HEK293 (cell line): ENCODE measurements at regions not wholly inside any gene's neighbourhood (a gene's known extent, or its start where the extent isn't known, plus 50 kb on each side); places are given as distances from the start of the nearest gene placed in this dataset.

ENCODE experiments used
- CTCF ChIA-PET: fragments of 350-600 bp; formaldehyde crosslinking; extraction: SDS; loops from one replicate; lab custom pipeline; 2021; ENCODE audit warnings: antibody characterized with exemption; lab: Yijun Ruan, JAX
- POLR2A ChIA-PET: fragments of 300-600 bp; formaldehyde crosslinking; extraction: SDS; loops from one replicate; lab custom pipeline; 2020; ENCODE audit warnings: antibody characterized with exemption, inconsistent platforms; lab: Yijun Ruan, JAX
- H3K27ac ChIP-seq: fragments of 200-500 bp; sonication (Bioruptor generic); 2 replicates; pipeline ENCODE4 v1.5.1; 2014; ENCODE audit warnings: low read depth, low read length, control low read depth, inconsistent platforms; ENCODE audit errors: extremely low read depth
- H3K36me3 ChIP-seq, 2 experiments: fragments of 200-500 bp in 1 of 2; sonication (Bioruptor generic) in 1 of 2; 1 replicate in 1 of 2; 2 replicates in 1 of 2; pipeline ENCODE4 v1.5.1; 2014 to 2017; ENCODE audit warnings: inconsistent platforms in 2 of 2, low read length in 2 of 2; ENCODE audit not compliant: control insufficient read depth in 2 of 2, insufficient read depth in 1 of 2
- H3K4me1 ChIP-seq: fragments of 200-500 bp; sonication (Bioruptor generic); 2 replicates; pipeline ENCODE4 v1.5.1; 2014; ENCODE audit warnings: mild to moderate bottlenecking, low read length, inconsistent platforms; ENCODE audit not compliant: control insufficient read depth, insufficient read depth
- H3K4me3 ChIP-seq: 2 replicates; pipeline ENCODE4 v1.5.1; 2011; ENCODE audit warnings: low read depth, mild to moderate bottlenecking, control low read depth, low read length, moderate library complexity
- H3K9me3 ChIP-seq: fragments of 200-500 bp; sonication (Bioruptor generic); 2 replicates; pipeline ENCODE4 v1.5.1; 2014; ENCODE audit warnings: low read depth, low read length, inconsistent platforms; ENCODE audit not compliant: control insufficient read depth, insufficient read depth
- HOXD13 ChIP-seq: sonication (generic); formaldehyde crosslinking; IDR thresholded peaks from 2 replicates; pipeline ENCODE4 v1.8.0; 2022; ENCODE audit warnings: missing genetic modification reagents, borderline replicate concordance
- IKZF3 ChIP-seq: fragments of 450-650 bp; IDR thresholded peaks from 2 replicates; pipeline ENCODE4 v1.5.0; 2018; ENCODE audit warnings: missing biosample characterization, mild to moderate bottlenecking, missing genetic modification characterization, moderate library complexity
- MZF1 ChIP-seq: fragments of 450-650 bp; formaldehyde crosslinking; IDR thresholded peaks from 2 replicates; pipeline ENCODE4 v1.5.1; 2017; ENCODE audit warnings: missing biosample characterization, missing genetic modification characterization, borderline replicate concordance
- ZBTB7A ChIP-seq: fragments of 450-650 bp; formaldehyde crosslinking; IDR thresholded peaks from 2 replicates; pipeline ENCODE4 v1.5.1; 2016; ENCODE audit warnings: low read depth, missing biosample characterization, missing genetic modification characterization
- ZBTB8A ChIP-seq: fragments of 450-650 bp; formaldehyde crosslinking; IDR thresholded peaks from 2 replicates; pipeline ENCODE4 v1.5.1; 2016; ENCODE audit warnings: missing biosample characterization, missing genetic modification characterization
- ZEB2 ChIP-seq: fragments of 450-650 bp; formaldehyde crosslinking; IDR thresholded peaks from 2 replicates; pipeline ENCODE4 v1.5.1; 2016; ENCODE audit warnings: missing biosample characterization, missing genetic modification characterization
- ZNF132 ChIP-seq: fragments of 450-650 bp; formaldehyde crosslinking; IDR thresholded peaks from 2 replicates; pipeline ENCODE4 v1.5.1; 2017; ENCODE audit warnings: missing biosample characterization, missing genetic modification characterization, borderline replicate concordance
- ZNF133 ChIP-seq: fragments of 450-650 bp; formaldehyde crosslinking; IDR thresholded peaks from 2 replicates; pipeline ENCODE4 v1.5.1; 2016; ENCODE audit warnings: missing biosample characterization, missing genetic modification characterization
- ZNF146 ChIP-seq: fragments of 450-650 bp; formaldehyde crosslinking; IDR thresholded peaks from 2 replicates; pipeline ENCODE4 v1.5.1; 2016; ENCODE audit warnings: missing biosample characterization, missing genetic modification characterization
- ZNF155 ChIP-seq: fragments of 450-650 bp; formaldehyde crosslinking; IDR thresholded peaks from 2 replicates; pipeline ENCODE4 v1.5.1; 2016; ENCODE audit warnings: missing biosample characterization, missing genetic modification characterization
- ZNF174 ChIP-seq: fragments of 450-650 bp; formaldehyde crosslinking; IDR thresholded peaks from 2 replicates; pipeline ENCODE4 v1.5.0; 2017; ENCODE audit warnings: missing biosample characterization, mild to moderate bottlenecking, missing genetic modification characterization
- ZNF19 ChIP-seq: fragments of 450-650 bp; formaldehyde crosslinking; IDR thresholded peaks from 2 replicates; pipeline ENCODE4; 2016; ENCODE audit warnings: missing biosample characterization, missing genetic modification characterization, low read depth
- ZNF211 ChIP-seq: fragments of 450-650 bp; formaldehyde crosslinking; IDR thresholded peaks from 2 replicates; pipeline ENCODE4 v1.5.1; 2016; ENCODE audit warnings: low read depth, missing biosample characterization, missing genetic modification characterization
- ZNF223 ChIP-seq: fragments of 450-650 bp; formaldehyde crosslinking; IDR thresholded peaks from 2 replicates; pipeline ENCODE4 v1.5.1; 2016; ENCODE audit warnings: missing biosample characterization, missing genetic modification characterization
- ZNF302 ChIP-seq: fragments of 450-650 bp; formaldehyde crosslinking; IDR thresholded peaks from 2 replicates; pipeline ENCODE4 v1.5.1; 2016; ENCODE audit warnings: missing biosample characterization, missing genetic modification characterization, low read depth
- ZNF555 ChIP-seq: fragments of 450-650 bp; formaldehyde crosslinking; conservative IDR thresholded peaks from 2 replicates; pipeline ENCODE4 v1.5.1; 2017; ENCODE audit warnings: missing biosample characterization, mild to moderate bottlenecking, missing genetic modification characterization, inconsistent platforms
- ZNF624 ChIP-seq: fragments of 450-650 bp; formaldehyde crosslinking; IDR thresholded peaks from 2 replicates; pipeline ENCODE4 v1.5.1; 2017; ENCODE audit warnings: missing biosample characterization, missing genetic modification characterization
- ZNF658 ChIP-seq: fragments of 450-650 bp; formaldehyde crosslinking; IDR thresholded peaks from 2 replicates; pipeline ENCODE4; 2016; ENCODE audit warnings: missing biosample characterization, missing genetic modification characterization
- ZNF776 ChIP-seq: fragments of 450-650 bp; formaldehyde crosslinking; IDR thresholded peaks from 2 replicates; pipeline ENCODE4 v1.5.0; 2017; ENCODE audit warnings: missing biosample characterization, missing genetic modification characterization, borderline replicate concordance
- ZXDB ChIP-seq: fragments of 450-650 bp; formaldehyde crosslinking; IDR thresholded peaks from 2 replicates; pipeline ENCODE4 v1.5.1; 2016; ENCODE audit warnings: missing biosample characterization, missing genetic modification characterization
- TF ChIP-seq, protein P1 (sequence below): fragments of 450-650 bp; formaldehyde crosslinking; IDR thresholded peaks from 2 replicates; pipeline ENCODE4 v1.5.1; 2017; ENCODE audit warnings: missing biosample characterization, mild to moderate bottlenecking, missing genetic modification characterization, moderate library complexity
- TF ChIP-seq, protein P2 (sequence below): fragments of 450-650 bp; formaldehyde crosslinking; IDR thresholded peaks from 2 replicates; pipeline ENCODE4 v1.5.1; 2016; ENCODE audit warnings: missing biosample characterization, missing genetic modification characterization
- TF ChIP-seq, protein P3 (sequence below): fragments of 450-650 bp; formaldehyde crosslinking; IDR thresholded peaks from 2 replicates; pipeline ENCODE4 v1.5.1; 2017; ENCODE audit warnings: missing biosample characterization, missing genetic modification characterization
- TF ChIP-seq, protein P4 (sequence below): fragments of 450-650 bp; formaldehyde crosslinking; IDR thresholded peaks from 2 replicates; pipeline ENCODE4 v1.5.1; 2016; ENCODE audit warnings: missing biosample characterization, missing genetic modification characterization

DNA sequence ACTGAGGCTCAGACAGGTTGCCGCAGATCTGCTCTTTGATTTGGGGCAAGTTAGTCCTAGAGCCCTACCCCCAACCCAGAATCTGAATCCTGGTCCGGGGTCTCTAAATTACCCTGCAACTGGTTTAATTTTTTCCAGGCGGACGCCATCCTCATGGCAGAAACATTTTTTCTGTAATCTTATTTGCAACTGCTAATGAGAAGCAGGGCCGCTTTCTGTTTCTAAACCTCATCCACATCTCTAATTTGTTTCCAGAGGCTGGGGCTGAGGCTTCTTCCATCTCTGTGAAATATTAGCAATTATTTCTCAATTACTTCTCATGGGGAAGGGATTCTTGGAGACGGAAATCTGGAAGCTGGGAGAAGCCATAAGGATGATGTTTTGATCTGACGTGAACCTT lies 261.6 kb downstream of the RPS24 start (continued):
- TF ChIP-seq MZF1 (tag by site-specific recombination) (no peak), ZNF133 (tag by site-specific recombination) (no peak), ZNF302 (no peak)
- TF ChIP-seq, protein P1, sequence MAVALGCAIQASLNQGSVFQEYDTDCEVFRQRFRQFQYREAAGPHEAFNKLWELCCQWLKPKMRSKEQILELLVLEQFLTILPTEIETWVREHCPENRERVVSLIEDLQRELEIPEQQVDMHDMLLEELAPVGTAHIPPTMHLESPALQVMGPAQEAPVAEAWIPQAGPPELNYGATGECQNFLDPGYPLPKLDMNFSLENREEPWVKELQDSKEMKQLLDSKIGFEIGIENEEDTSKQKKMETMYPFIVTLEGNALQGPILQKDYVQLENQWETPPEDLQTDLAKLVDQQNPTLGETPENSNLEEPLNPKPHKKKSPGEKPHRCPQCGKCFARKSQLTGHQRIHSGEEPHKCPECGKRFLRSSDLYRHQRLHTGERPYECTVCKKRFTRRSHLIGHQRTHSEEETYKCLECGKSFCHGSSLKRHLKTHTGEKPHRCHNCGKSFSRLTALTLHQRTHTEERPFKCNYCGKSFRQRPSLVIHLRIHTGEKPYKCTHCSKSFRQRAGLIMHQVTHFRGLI: no peak
- TF ChIP-seq, all 188 proteins: peak for 0

DNA sequence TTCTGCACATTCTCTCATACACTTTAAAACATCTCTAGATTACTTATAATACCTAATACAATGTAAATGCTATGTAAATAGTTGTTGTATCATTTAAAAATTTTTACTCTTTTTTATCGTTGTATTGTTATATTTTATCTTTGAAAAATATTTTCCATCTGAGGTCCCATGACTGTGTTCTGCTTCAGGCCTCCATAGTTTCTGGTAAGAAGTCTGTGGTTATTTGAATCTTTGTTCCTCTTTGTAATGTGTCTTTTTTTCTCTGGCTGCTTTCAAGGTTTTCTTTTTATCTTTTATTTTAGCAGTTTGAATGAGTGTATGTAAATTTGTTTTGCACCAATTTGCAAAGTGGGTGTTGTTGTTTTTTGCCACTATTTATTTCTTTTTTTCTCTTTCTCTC lies 263.1 kb downstream of the RPS24 start:
- H3K4me3 ChIP-seq: no peak overlapping the region
- CTCF ChIA-PET: interaction anchor here (1.4 kb wide), 1 partner anchor 36 kb away, joined by 3 read pairs; no protein-coding TSS in a partner anchor
- no peak overlapping the region for H3K27ac ChIP-seq
- no peak for TF ChIP-seq ZNF174 (tag by site-specific recombination)
- TF ChIP-seq, protein P2, sequence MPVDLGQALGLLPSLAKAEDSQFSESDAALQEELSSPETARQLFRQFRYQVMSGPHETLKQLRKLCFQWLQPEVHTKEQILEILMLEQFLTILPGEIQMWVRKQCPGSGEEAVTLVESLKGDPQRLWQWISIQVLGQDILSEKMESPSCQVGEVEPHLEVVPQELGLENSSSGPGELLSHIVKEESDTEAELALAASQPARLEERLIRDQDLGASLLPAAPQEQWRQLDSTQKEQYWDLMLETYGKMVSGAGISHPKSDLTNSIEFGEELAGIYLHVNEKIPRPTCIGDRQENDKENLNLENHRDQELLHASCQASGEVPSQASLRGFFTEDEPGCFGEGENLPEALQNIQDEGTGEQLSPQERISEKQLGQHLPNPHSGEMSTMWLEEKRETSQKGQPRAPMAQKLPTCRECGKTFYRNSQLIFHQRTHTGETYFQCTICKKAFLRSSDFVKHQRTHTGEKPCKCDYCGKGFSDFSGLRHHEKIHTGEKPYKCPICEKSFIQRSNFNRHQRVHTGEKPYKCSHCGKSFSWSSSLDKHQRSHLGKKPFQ (tag by site-specific recombination): no peak
- TF ChIP-seq, protein P3, sequence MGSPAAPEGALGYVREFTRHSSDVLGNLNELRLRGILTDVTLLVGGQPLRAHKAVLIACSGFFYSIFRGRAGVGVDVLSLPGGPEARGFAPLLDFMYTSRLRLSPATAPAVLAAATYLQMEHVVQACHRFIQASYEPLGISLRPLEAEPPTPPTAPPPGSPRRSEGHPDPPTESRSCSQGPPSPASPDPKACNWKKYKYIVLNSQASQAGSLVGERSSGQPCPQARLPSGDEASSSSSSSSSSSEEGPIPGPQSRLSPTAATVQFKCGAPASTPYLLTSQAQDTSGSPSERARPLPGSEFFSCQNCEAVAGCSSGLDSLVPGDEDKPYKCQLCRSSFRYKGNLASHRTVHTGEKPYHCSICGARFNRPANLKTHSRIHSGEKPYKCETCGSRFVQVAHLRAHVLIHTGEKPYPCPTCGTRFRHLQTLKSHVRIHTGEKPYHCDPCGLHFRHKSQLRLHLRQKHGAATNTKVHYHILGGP: no peak
- no peak for TF ChIP-seq ZNF776
- no peak for TF ChIP-seq ZXDB (tag by site-specific recombination)
- TF ChIP-seq ZBTB7A (tag by site-specific recombination): no peak
- TF ChIP-seq ZNF223: no peak
- no peak for TF ChIP-seq IKZF3 (tag by site-specific recombination)
- TF ChIP-seq ZNF146 (tag by site-specific recombination): no peak
- no peak for TF ChIP-seq ZEB2 (tag by site-specific recombination)
- no peak for TF ChIP-seq HOXD13 (CRISPR knock-in tag)
- TF ChIP-seq ZNF155: no peak
- TF ChIP-seq ZNF211 (tag by site-specific recombination): no peak
- TF ChIP-seq ZNF624 (tag by site-specific recombination): no peak
- no peak for TF ChIP-seq ZNF19 (tag by site-specific recombination)
- TF ChIP-seq, protein P4, sequence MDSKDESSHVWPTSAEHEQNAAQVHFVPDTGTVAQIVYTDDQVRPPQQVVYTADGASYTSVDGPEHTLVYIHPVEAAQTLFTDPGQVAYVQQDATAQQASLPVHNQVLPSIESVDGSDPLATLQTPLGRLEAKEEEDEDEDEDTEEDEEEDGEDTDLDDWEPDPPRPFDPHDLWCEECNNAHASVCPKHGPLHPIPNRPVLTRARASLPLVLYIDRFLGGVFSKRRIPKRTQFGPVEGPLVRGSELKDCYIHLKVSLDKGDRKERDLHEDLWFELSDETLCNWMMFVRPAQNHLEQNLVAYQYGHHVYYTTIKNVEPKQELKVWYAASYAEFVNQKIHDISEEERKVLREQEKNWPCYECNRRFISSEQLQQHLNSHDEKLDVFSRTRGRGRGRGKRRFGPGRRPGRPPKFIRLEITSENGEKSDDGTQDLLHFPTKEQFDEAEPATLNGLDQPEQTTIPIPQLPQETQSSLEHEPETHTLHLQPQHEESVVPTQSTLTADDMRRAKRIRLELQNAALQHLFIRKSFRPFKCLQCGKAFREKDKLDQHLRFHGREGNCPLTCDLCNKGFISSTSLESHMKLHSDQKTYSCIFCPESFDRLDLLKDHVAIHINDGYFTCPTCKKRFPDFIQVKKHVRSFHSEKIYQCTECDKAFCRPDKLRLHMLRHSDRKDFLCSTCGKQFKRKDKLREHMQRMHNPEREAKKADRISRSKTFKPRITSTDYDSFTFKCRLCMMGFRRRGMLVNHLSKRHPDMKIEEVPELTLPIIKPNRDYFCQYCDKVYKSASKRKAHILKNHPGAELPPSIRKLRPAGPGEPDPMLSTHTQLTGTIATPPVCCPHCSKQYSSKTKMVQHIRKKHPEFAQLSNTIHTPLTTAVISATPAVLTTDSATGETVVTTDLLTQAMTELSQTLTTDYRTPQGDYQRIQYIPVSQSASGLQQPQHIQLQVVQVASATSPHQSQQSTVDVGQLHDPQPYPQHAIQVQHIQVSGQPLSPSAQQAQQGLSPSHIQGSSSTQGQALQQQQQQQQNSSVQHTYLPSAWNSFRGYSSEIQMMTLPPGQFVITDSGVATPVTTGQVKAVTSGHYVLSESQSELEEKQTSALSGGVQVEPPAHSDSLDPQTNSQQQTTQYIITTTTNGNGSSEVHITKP (tag by site-specific recombination): no peak
- no peak for TF ChIP-seq ZBTB8A (tag by site-specific recombination)
- TF ChIP-seq ZNF132 (tag by site-specific recombination): no peak
- no peak for TF ChIP-seq ZNF555 (tag by site-specific recombination)
- no peak for TF ChIP-seq ZNF658
- no peaks in the 10 kb centered on the region for H3K9me3 ChIP-seq
- no peaks in the 10 kb centered on the region for H3K36me3 ChIP-seq
- no peaks in the 10 kb centered on the region for H3K4me1 ChIP-seq
- POLR2A ChIA-PET: no interaction called here
